ENCODE measurements at regions not wholly inside any gene's neighbourhood (a gene's known extent, or its start where the extent isn't known, plus 50 kb on each side); places are given as distances from the start of the nearest gene placed in this dataset.

GRCh38 chr7:34320412-34320811 is 337.6 kb upstream of the NPSR1 start:
- H3K4me1 ChIP-seq (ENCODE audit: insufficient read depth, low read length): no peaks in the 10 kb centered on the region
- H3K36me3 ChIP-seq (ENCODE audit: insufficient read depth, low read length): no peaks in the 10 kb centered on the region
- no peaks in the 10 kb centered on the region for H3K27me3 ChIP-seq (ENCODE audit: insufficient read depth, low read length)
- H3K9me3 ChIP-seq (ENCODE audit: low read length): no peaks in the 10 kb centered on the region
- H2AFZ ChIP-seq (ENCODE audit: low read depth, low read length): no peak overlapping the region
- H3K4me3 ChIP-seq (ENCODE audit: low read length): no peak overlapping the region

- H3K27me3 ChIP-seq (ENCODE audit: insufficient read depth, low read length): no peaks in the 10 kb centered on the region
- H3K4me1 ChIP-seq (ENCODE audit: insufficient read depth, low read length): no peaks in the 10 kb centered on the region
- no peak overlapping the region for H3K4me3 ChIP-seq (ENCODE audit: low read length)
- no peaks in the 10 kb centered on the region for H3K9me3 ChIP-seq (ENCODE audit: low read length)
- no peaks in the 10 kb centered on the region for H3K36me3 ChIP-seq (ENCODE audit: insufficient read depth, low read length)
- H2AFZ ChIP-seq (ENCODE audit: low read depth, low read length): no peak overlapping the region
These were observed 336.9 kb upstream of the NPSR1 start for GRCh38 chr7:34320926-34321661.

- H3K4me3 ChIP-seq (ENCODE audit: low read length): no peak overlapping the region
- H3K27me3 ChIP-seq (ENCODE audit: insufficient read depth, low read length): no peaks in the 10 kb centered on the region
- no peaks in the 10 kb centered on the region for H3K36me3 ChIP-seq (ENCODE audit: insufficient read depth, low read length)
- H3K4me1 ChIP-seq (ENCODE audit: insufficient read depth, low read length): no peaks in the 10 kb centered on the region
- H2AFZ ChIP-seq (ENCODE audit: low read depth, low read length): no peak overlapping the region
- no peaks in the 10 kb centered on the region for H3K9me3 ChIP-seq (ENCODE audit: low read length)
These were observed 335.2 kb upstream of the NPSR1 start for GRCh38 chr7:34322841-34323240.

- Histone ChIP-seq H2AFZ (ENCODE audit: low read depth, low read length) (no peak overlapping the region), H3K9me3 (ENCODE audit: low read length) (no peaks in the 10 kb centered on the region), H3K4me1 (ENCODE audit: insufficient read depth, low read length) (no peaks in the 10 kb centered on the region), H3K36me3 (ENCODE audit: insufficient read depth, low read length) (no peaks in the 10 kb centered on the region), H3K27me3 (ENCODE audit: insufficient read depth, low read length) (no peaks in the 10 kb centered on the region), H3K4me3 (ENCODE audit: low read length) (no peak overlapping the region)
These were observed 330.3 kb upstream of the NPSR1 start for GRCh38 chr7:34327681-34328080.

GRCh38 chr7:34330308-34330707 is 327.7 kb upstream of the NPSR1 start:
- Histone ChIP-seq H3K4me3 (ENCODE audit: low read length) (no peak overlapping the region), H3K4me1 (ENCODE audit: insufficient read depth, low read length) (no peaks in the 10 kb centered on the region), H3K9me3 (ENCODE audit: low read length) (no peaks in the 10 kb centered on the region), H3K27me3 (ENCODE audit: insufficient read depth, low read length) (no peaks in the 10 kb centered on the region), H2AFZ (ENCODE audit: low read depth, low read length) (no peak overlapping the region), H3K36me3 (ENCODE audit: insufficient read depth, low read length) (no peaks in the 10 kb centered on the region)

- Histone ChIP-seq H3K27me3 (ENCODE audit: insufficient read depth, low read length) (no peaks in the 10 kb centered on the region), H3K4me1 (ENCODE audit: insufficient read depth, low read length) (no peaks in the 10 kb centered on the region), H3K36me3 (ENCODE audit: insufficient read depth, low read length) (no peaks in the 10 kb centered on the region)
These were observed 326.9 kb upstream of the NPSR1 start for GRCh38 chr7:34331102-34331501.

GRCh38 chr7:34332006-34332405 is 326.0 kb upstream of the NPSR1 start:
- Histone ChIP-seq H3K4me3 (ENCODE audit: low read length) (no peak overlapping the region), H3K4me1 (ENCODE audit: insufficient read depth, low read length) (no peaks in the 10 kb centered on the region), H3K36me3 (ENCODE audit: insufficient read depth, low read length) (no peaks in the 10 kb centered on the region), H3K9me3 (ENCODE audit: low read length) (no peaks in the 10 kb centered on the region), H3K27me3 (ENCODE audit: insufficient read depth, low read length) (no peaks in the 10 kb centered on the region), H2AFZ (ENCODE audit: low read depth, low read length) (no peak overlapping the region)

More at GRCh38 chr7:34331102-34331501, 326.9 kb upstream of the NPSR1 start:
- no peaks in the 10 kb centered on the region for H3K9me3 ChIP-seq (ENCODE audit: low read length)
- H3K4me3 ChIP-seq (ENCODE audit: low read length): no peak overlapping the region
- H2AFZ ChIP-seq (ENCODE audit: low read depth, low read length): no peak overlapping the region

GRCh38 chr7:34333184-34333583 is 324.8 kb upstream of the NPSR1 start:
- H3K36me3 ChIP-seq (ENCODE audit: insufficient read depth, low read length): no peaks in the 10 kb centered on the region
- H3K4me3 ChIP-seq (ENCODE audit: low read length): no peak overlapping the region
- no peaks in the 10 kb centered on the region for H3K4me1 ChIP-seq (ENCODE audit: insufficient read depth, low read length)
- H2AFZ ChIP-seq (ENCODE audit: low read depth, low read length): no peak overlapping the region
- H3K9me3 ChIP-seq (ENCODE audit: low read length): no peaks in the 10 kb centered on the region
- no peaks in the 10 kb centered on the region for H3K27me3 ChIP-seq (ENCODE audit: insufficient read depth, low read length)

- no peaks in the 10 kb centered on the region for H3K27me3 ChIP-seq (ENCODE audit: insufficient read depth, low read length)
These were observed 324.1 kb upstream of the NPSR1 start for GRCh38 chr7:34333925-34334324.

GRCh38 chr7:34337163-34337562 is 320.9 kb upstream of the NPSR1 start:
- H3K36me3 ChIP-seq (ENCODE audit: insufficient read depth, low read length): no peaks in the 10 kb centered on the region
- H3K27me3 ChIP-seq (ENCODE audit: insufficient read depth, low read length): no peaks in the 10 kb centered on the region
- H3K4me1 ChIP-seq (ENCODE audit: insufficient read depth, low read length): no peaks in the 10 kb centered on the region
- no peak overlapping the region for H2AFZ ChIP-seq (ENCODE audit: low read depth, low read length)
- no peak overlapping the region for H3K4me3 ChIP-seq (ENCODE audit: low read length)
- H3K9me3 ChIP-seq (ENCODE audit: low read length): no peaks in the 10 kb centered on the region

More at GRCh38 chr7:34333925-34334324, 324.1 kb upstream of the NPSR1 start:
- no peak overlapping the region for H2AFZ ChIP-seq (ENCODE audit: low read depth, low read length)
- no peaks in the 10 kb centered on the region for H3K36me3 ChIP-seq (ENCODE audit: insufficient read depth, low read length)
- H3K4me3 ChIP-seq (ENCODE audit: low read length): no peak overlapping the region
- H3K4me1 ChIP-seq (ENCODE audit: insufficient read depth, low read length): no peaks in the 10 kb centered on the region
- no peaks in the 10 kb centered on the region for H3K9me3 ChIP-seq (ENCODE audit: low read length)

- no peak overlapping the region for H3K4me3 ChIP-seq (ENCODE audit: low read length)
- no peaks in the 10 kb centered on the region for H3K36me3 ChIP-seq (ENCODE audit: insufficient read depth, low read length)
- no peak overlapping the region for H2AFZ ChIP-seq (ENCODE audit: low read depth, low read length)
- no peaks in the 10 kb centered on the region for H3K4me1 ChIP-seq (ENCODE audit: insufficient read depth, low read length)
- H3K9me3 ChIP-seq (ENCODE audit: low read length): no peaks in the 10 kb centered on the region
- no peaks in the 10 kb centered on the region for H3K27me3 ChIP-seq (ENCODE audit: insufficient read depth, low read length)
These were observed 319.0 kb upstream of the NPSR1 start for GRCh38 chr7:34338961-34339526.

GRCh38 chr7:34341326-34341725 is 316.7 kb upstream of the NPSR1 start:
- no peaks in the 10 kb centered on the region for H3K27me3 ChIP-seq (ENCODE audit: insufficient read depth, low read length)

GRCh38 chr7:34342387-34342786 is 315.6 kb upstream of the NPSR1 start:
- Histone ChIP-seq H3K27me3 (ENCODE audit: insufficient read depth, low read length) (no peaks in the 10 kb centered on the region), H3K9me3 (ENCODE audit: low read length) (no peaks in the 10 kb centered on the region), H3K4me1 (ENCODE audit: insufficient read depth, low read length) (no peaks in the 10 kb centered on the region), H3K4me3 (ENCODE audit: low read length) (no peak overlapping the region), H3K36me3 (ENCODE audit: insufficient read depth, low read length) (no peaks in the 10 kb centered on the region), H2AFZ (ENCODE audit: low read depth, low read length) (no peak overlapping the region)

More at GRCh38 chr7:34341326-34341725, 316.7 kb upstream of the NPSR1 start:
- H3K4me1 ChIP-seq (ENCODE audit: insufficient read depth, low read length): no peaks in the 10 kb centered on the region
- no peak overlapping the region for H3K4me3 ChIP-seq (ENCODE audit: low read length)
- no peak overlapping the region for H2AFZ ChIP-seq (ENCODE audit: low read depth, low read length)
- H3K9me3 ChIP-seq (ENCODE audit: low read length): no peaks in the 10 kb centered on the region
- H3K36me3 ChIP-seq (ENCODE audit: insufficient read depth, low read length): no peaks in the 10 kb centered on the region

GRCh38 chr7:34343667-34344066 is 314.4 kb upstream of the NPSR1 start:
- Histone ChIP-seq H3K4me3 (ENCODE audit: low read length) (no peak overlapping the region), H3K27me3 (ENCODE audit: insufficient read depth, low read length) (no peaks in the 10 kb centered on the region), H3K4me1 (ENCODE audit: insufficient read depth, low read length) (no peaks in the 10 kb centered on the region), H2AFZ (ENCODE audit: low read depth, low read length) (no peak overlapping the region), H3K9me3 (ENCODE audit: low read length) (no peaks in the 10 kb centered on the region), H3K36me3 (ENCODE audit: insufficient read depth, low read length) (no peaks in the 10 kb centered on the region)
